Mucosa of descending colon (tissue), 3 donors: ENCODE measurements at regions not wholly inside any gene's neighbourhood (a gene's known extent, or its start where the extent isn't known, plus 50 kb on each side); places are given as distances from the start of the nearest gene placed in this dataset.

Experiments
- ATAC-seq: fragments of 200-7000 bp; cut with Tn5 transposase; one replicate; pipeline ENCODE4 v1.9.1; 2020; ENCODE audit warnings: mild to moderate bottlenecking, moderate library complexity
- DNase-seq, 3 donors: peaks; one replicate each; pipeline ENCODE4 v3.0.0-alpha.2; 2020
- H3K36me3 ChIP-seq: fragments of 200-600 bp; one replicate; pipeline ENCODE4 v1.8.0; 2021; ENCODE audit warnings: low read depth, mild to moderate bottlenecking
- H3K4me1 ChIP-seq: fragments of 200-600 bp; one replicate; pipeline ENCODE4 v1.8.0; 2021; ENCODE audit warnings: low read depth, mild to moderate bottlenecking
- H3K4me3 ChIP-seq: fragments of 200-600 bp; one replicate; pipeline ENCODE4 v1.8.0; 2021; ENCODE audit warnings: mild to moderate bottlenecking
- H3K9me3 ChIP-seq: fragments of 200-600 bp; one replicate; pipeline ENCODE4 v1.8.0; 2021; ENCODE audit warnings: mild to moderate bottlenecking
- intact Hi-C, 2 donors: fragments of 100-400 bp; cut with DNase I in 1 of 2; cut with micrococcal nuclease in 1 of 2; formaldehyde crosslinking; loops; one replicate each; pipeline versions ENCODE4 v1.11.0 to v1.11.1; 2022; cut with DNase I, micrococcal nuclease
- TF ChIP-seq, protein P1 (sequence below): fragments of 200-600 bp; IDR thresholded peaks from one replicate; pipeline ENCODE4 v1.8.0; 2022; ENCODE audit warnings: antibody characterized with exemption, mild to moderate bottlenecking
- donor health status: DM: no; HTN: no; CAD: no; lungs with moderate emphysema.
- donor health status: DM: no; HTN: no; CAD: no.
- donor health status: DM: no; HTN: yes; CAD: no.

DNA sequence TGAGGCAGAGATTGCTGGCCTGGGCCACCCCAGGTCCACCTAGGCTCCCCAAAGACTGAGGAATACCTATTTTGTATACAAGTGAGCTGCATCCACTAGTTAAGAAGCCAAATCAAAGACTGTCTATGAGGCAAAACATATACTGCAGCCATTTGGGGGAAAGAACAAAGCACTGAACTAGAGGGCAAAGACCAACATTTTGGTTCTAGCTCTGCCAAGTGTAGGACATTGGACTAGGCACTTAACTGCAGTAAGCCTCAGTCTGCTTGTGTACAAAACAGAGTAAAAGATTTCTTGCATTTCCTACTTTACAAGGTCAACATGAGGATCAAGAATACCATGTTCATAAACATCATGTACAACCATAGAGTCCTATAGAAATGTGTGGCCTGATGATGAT is 94.8 kb upstream of the CYP1B1 start:
- H3K4me3 ChIP-seq: no peak overlapping the region
- no peaks in the 10 kb centered on the region for H3K9me3 ChIP-seq
- no peaks in the 10 kb centered on the region for H3K4me1 ChIP-seq
- TF ChIP-seq, protein P1, sequence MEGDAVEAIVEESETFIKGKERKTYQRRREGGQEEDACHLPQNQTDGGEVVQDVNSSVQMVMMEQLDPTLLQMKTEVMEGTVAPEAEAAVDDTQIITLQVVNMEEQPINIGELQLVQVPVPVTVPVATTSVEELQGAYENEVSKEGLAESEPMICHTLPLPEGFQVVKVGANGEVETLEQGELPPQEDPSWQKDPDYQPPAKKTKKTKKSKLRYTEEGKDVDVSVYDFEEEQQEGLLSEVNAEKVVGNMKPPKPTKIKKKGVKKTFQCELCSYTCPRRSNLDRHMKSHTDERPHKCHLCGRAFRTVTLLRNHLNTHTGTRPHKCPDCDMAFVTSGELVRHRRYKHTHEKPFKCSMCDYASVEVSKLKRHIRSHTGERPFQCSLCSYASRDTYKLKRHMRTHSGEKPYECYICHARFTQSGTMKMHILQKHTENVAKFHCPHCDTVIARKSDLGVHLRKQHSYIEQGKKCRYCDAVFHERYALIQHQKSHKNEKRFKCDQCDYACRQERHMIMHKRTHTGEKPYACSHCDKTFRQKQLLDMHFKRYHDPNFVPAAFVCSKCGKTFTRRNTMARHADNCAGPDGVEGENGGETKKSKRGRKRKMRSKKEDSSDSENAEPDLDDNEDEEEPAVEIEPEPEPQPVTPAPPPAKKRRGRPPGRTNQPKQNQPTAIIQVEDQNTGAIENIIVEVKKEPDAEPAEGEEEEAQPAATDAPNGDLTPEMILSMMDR: no peak
- ATAC-seq: no peak
- H3K36me3 ChIP-seq: no peaks in the 10 kb centered on the region
- DNase-seq: no peak
- intact Hi-C loops: no loop called here

DNA sequence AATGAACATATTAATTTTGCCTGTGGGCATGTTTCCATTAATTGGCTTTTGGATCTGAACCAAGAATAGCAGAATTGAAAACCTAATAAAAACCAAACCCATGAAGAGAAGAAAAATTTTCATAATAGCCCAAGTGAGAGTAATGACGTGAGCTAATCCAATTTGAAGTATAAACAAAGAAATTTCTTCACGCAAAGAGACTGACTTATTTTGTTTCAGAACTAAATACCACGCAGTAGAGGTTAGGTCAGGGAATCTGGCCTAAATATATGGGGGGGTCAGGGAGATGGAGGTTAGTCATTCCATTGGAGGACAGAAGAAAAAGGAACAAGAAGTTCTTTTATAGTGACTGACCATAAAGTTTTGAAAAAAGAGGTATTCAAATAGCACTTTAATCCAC is 94.1 kb upstream of the CYP1B1 start:
- ATAC-seq (no peak), DNase-seq (no peak)
- no peaks in the 10 kb centered on the region for H3K4me1 ChIP-seq
- intact Hi-C loops: no loop called here
- no peaks in the 10 kb centered on the region for H3K9me3 ChIP-seq
- H3K36me3 ChIP-seq: no peaks in the 10 kb centered on the region
- TF ChIP-seq, protein P1: no peak
- no peak overlapping the region for H3K4me3 ChIP-seq

DNA sequence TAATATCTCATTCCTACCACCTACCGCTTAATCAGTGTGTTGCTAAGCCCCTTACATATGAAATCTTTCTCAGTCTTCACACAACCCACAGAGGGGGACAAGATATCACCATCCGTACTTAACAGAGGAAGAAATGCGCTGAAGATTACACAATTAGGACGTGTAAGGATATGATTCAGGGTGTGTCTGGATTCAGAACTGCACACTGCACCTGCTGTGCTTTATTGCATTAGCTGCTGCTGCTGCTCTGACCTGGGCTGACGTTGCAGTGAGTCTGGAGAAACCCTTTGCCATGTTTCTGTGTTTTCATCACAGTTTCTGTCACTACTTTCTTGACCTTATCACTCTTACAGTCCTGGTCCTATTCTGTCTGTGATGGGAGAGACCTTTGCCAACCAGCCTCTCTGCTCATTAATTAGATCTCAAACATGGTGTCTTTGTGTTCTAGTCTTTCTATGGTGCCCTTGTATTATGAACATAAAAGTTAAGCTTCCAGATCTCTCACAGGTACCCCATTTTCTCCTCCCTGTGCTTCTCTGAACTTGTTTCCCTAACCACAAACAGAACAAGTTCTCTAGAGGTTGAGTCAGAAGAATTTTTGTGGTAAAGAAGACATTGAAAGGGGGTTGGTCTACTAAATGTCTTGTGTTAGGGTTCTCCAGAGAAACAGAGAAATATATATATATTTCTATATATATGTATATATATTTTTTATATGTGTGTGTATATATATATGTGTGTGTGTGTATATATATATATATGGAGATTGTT is 92.9 kb upstream of the CYP1B1 start:
- TF ChIP-seq, protein P1: no peak
- Histone ChIP-seq H3K4me3 (no peak overlapping the region), H3K4me1 (no peaks in the 10 kb centered on the region), H3K36me3 (no peaks in the 10 kb centered on the region), H3K9me3 (no peaks in the 10 kb centered on the region)
- peak; percentile 96 for ATAC-seq
- intact Hi-C loops: no loop called here
- DNase-seq: peak in 1 of 3 donors; percentile 19

DNA sequence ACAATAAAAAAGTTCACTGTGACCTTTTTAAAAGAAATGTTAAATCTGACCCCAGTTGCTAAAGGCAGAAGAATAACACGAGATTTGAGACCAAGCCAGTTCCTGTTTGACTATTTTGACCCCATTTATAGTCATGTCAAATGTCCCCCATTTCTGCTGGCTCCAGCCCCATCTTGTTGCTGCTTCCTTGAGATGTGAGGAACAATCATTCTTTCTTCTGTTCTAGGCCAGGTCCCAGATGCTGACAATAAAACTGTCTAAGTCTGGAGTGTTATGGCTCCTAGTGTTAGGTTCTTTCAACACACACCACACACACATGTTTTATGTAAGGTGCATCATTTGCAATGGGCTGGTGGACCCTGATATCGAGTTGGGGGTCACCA is 92.0 kb upstream of the CYP1B1 start:
- ATAC-seq (no peak), DNase-seq (no peak)

DNA sequence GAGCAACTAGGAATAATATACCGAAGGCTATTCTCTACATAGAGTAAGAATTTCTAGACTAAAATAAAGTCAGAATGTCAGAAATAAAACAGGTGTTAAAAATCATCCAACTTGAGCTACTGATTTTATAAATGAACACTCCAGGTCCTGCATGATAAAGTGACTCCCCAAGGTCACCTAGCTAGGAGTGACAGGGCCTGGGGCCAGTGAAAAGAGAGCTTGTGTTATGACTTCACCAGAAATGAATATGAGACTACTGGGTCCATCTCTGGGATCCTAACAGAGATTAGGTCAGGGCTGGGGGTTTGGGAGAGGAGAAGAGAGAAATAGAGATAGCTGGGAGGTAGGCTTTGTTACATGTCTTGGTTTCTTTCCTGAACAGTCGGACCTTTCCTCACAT is 89.7 kb upstream of the CYP1B1 start:
- no peaks in the 10 kb centered on the region for H3K9me3 ChIP-seq
- H3K4me1 ChIP-seq: no peaks in the 10 kb centered on the region
- TF ChIP-seq, protein P1: no peak
- no peaks in the 10 kb centered on the region for H3K36me3 ChIP-seq
- intact Hi-C loops: no loop called here
- DNase-seq: no peak
- ATAC-seq: no peak
- no peak overlapping the region for H3K4me3 ChIP-seq

More for the DNA sequence above, 92.0 kb upstream of the CYP1B1 start:
- Histone ChIP-seq H3K4me1 (no peaks in the 10 kb centered on the region), H3K4me3 (no peak overlapping the region), H3K9me3 (no peaks in the 10 kb centered on the region), H3K36me3 (no peaks in the 10 kb centered on the region)
- TF ChIP-seq, protein P1: no peak
- intact Hi-C loops: no loop called here
